Mammary epithelial cell (primary cell): ENCODE measurements at regions not wholly inside any gene's neighbourhood (a gene's known extent, or its start where the extent isn't known, plus 50 kb on each side); places are given as distances from the start of the nearest gene placed in this dataset.

Experiments used
- EZH2 ChIP-seq: IDR thresholded peaks from 2 replicates; pipeline ENCODE4 v1.6.1; 2012; ENCODE audit warnings: low read length, inconsistent platforms, borderline replicate concordance
- TF ChIP-seq, protein P1 (sequence below), 2 donors: IDR thresholded peaks in 1 of 2; conservative IDR thresholded peaks in 1 of 2; 2 replicates each; pipeline ENCODE4 v1.5.1; 2011 to 2012; ENCODE audit warnings: inconsistent platforms in 2 of 2, low read length in 2 of 2, mild to moderate bottlenecking in 2 of 2, control low read depth in 1 of 2, low read depth in 1 of 2; ENCODE audit not compliant: insufficient read depth in 1 of 2; ENCODE audit errors: extremely low read depth in 1 of 2

DNA sequence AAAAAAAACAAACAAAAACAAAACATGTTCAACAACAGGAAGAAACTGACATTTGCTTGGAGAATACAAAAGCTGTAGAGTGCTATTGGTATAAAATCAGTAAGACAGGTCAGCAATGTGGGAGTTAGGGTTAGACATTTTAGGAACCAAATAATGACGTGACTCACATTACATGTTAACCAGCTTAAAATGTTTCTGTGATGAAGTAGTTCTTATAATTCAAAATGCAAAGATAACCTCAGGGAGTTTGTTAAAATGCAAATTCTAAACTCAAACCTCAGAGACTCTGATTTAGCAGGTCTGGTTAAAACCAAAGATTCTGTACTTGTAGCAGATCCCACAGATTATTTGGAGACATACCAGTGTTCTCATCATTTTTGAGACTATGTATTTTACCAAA is 549.4 kb upstream of the SLITRK1 start:
- TF ChIP-seq, protein P1, sequence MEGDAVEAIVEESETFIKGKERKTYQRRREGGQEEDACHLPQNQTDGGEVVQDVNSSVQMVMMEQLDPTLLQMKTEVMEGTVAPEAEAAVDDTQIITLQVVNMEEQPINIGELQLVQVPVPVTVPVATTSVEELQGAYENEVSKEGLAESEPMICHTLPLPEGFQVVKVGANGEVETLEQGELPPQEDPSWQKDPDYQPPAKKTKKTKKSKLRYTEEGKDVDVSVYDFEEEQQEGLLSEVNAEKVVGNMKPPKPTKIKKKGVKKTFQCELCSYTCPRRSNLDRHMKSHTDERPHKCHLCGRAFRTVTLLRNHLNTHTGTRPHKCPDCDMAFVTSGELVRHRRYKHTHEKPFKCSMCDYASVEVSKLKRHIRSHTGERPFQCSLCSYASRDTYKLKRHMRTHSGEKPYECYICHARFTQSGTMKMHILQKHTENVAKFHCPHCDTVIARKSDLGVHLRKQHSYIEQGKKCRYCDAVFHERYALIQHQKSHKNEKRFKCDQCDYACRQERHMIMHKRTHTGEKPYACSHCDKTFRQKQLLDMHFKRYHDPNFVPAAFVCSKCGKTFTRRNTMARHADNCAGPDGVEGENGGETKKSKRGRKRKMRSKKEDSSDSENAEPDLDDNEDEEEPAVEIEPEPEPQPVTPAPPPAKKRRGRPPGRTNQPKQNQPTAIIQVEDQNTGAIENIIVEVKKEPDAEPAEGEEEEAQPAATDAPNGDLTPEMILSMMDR (conservative IDR thresholded peaks at IDR 0.05 in 1 of 2, IDR thresholded peaks at IDR 0.05 in 1 of 2; ENCODE audit: extremely low read depth in 1 of 2, insufficient read depth in 1 of 2, low read depth in 1 of 2, low read length in 2 of 2) = no peak
- TF ChIP-seq EZH2 = no peak
